Neural cell (in vitro differentiated cells): ENCODE measurements at regions not wholly inside any gene's neighbourhood (a gene's known extent, or its start where the extent isn't known, plus 50 kb on each side); places are given as distances from the start of the nearest gene placed in this dataset.

Experiments used
- H2AFZ ChIP-seq: fragments of 200-600, 300-800 bp; sonication (generic), shearing (Covaris generic); 2 replicates; pipeline ENCODE4 v1.6.0; 2014; ENCODE audit warnings: low read depth, mild to moderate bottlenecking, antibody characterized with exemption, low read length, moderate library complexity
- H3F3A ChIP-seq: fragments of 200-600 bp; shearing (Covaris generic); 2 replicates; pipeline ENCODE4 v1.6.1; 2016; ENCODE audit warnings: mild to moderate bottlenecking, moderate library complexity, mixed read lengths, antibody characterized with exemption, low read length; ENCODE audit not compliant: insufficient read depth, poor library complexity, severe bottlenecking
- H3K27ac ChIP-seq: fragments of 200-600, 300-800 bp; sonication (generic), shearing (Covaris generic); 2 replicates; pipeline ENCODE4 v1.5.1; 2014; ENCODE audit warnings: mild to moderate bottlenecking, low read length, moderate library complexity
- H3K27me3 ChIP-seq: fragments of 300-800, 200-600 bp; sonication (generic), shearing (Covaris generic); 2 replicates; pipeline ENCODE4 v1.6.0; 2014; ENCODE audit warnings: mild to moderate bottlenecking, low read depth, low read length, moderate library complexity; ENCODE audit not compliant: insufficient read depth
- H3K36me3 ChIP-seq: fragments of 300-800, 200-600 bp; sonication (generic), shearing (Covaris generic); 2 replicates; pipeline ENCODE4 v1.5.1; 2014; ENCODE audit warnings: mild to moderate bottlenecking, antibody characterized with exemption, low read length, moderate library complexity; ENCODE audit not compliant: insufficient read depth
- H3K4me2 ChIP-seq: fragments of 300-800, 200-600 bp; sonication (generic), shearing (Covaris generic); 2 replicates; pipeline ENCODE4 v1.6.0; 2014; ENCODE audit warnings: mild to moderate bottlenecking, low read length
- H3K4me3 ChIP-seq: fragments of 300-800, 200-600 bp; sonication (generic), shearing (Covaris generic); 2 replicates; pipeline ENCODE4 v1.5.1; 2014; ENCODE audit warnings: mild to moderate bottlenecking, low read length, moderate library complexity
- H3K79me2 ChIP-seq: fragments of 200-600 bp; shearing (Covaris generic); replicated peaks from 2 replicates; pipeline ENCODE4 v1.6.0; 2014; ENCODE audit warnings: mild to moderate bottlenecking, low read length, moderate library complexity; ENCODE audit not compliant: insufficient read depth
- H3K9ac ChIP-seq: fragments of 300-800, 200-600 bp; sonication (generic), shearing (Covaris generic); 2 replicates; pipeline ENCODE4 v1.6.1; 2016; ENCODE audit warnings: mild to moderate bottlenecking, low read length, mixed read lengths
- H3K9me2 ChIP-seq: fragments of 200-600 bp; shearing (Covaris generic); 2 replicates; pipeline ENCODE4 v1.6.1; 2016; ENCODE audit warnings: mild to moderate bottlenecking, low read length, mixed read lengths; ENCODE audit not compliant: insufficient read depth
- H3K9me3 ChIP-seq: fragments of 200-600, 300-800 bp; sonication (generic), shearing (Covaris generic); 2 replicates; pipeline ENCODE4 v1.6.1; 2016; ENCODE audit warnings: mild to moderate bottlenecking, mixed run types, low read length, moderate library complexity, mixed read lengths
- H4K20me1 ChIP-seq: fragments of 200-600 bp; shearing (Covaris generic); 2 replicates; pipeline ENCODE4 v1.6.1; 2016; ENCODE audit warnings: mild to moderate bottlenecking, mixed run types; ENCODE audit not compliant: insufficient read depth
- EP300 ChIP-seq: fragments of 450-650 bp; conservative IDR thresholded peaks from 2 replicates; pipeline ENCODE4 v1.6.1; 2014; ENCODE audit warnings: antibody characterized with exemption, mild to moderate bottlenecking, moderate library complexity; ENCODE audit not compliant: poor library complexity, severe bottlenecking
- EZH2 ChIP-seq: fragments of 200-600, 300-800 bp; shearing (Covaris generic), sonication (generic); IDR thresholded peaks from 2 replicates; pipeline ENCODE4 v1.6.1; 2014; ENCODE audit warnings: antibody characterized with exemption, low read length, borderline replicate concordance, mild to moderate bottlenecking; ENCODE audit not compliant: insufficient read depth, poor library complexity, severe bottlenecking
- MXI1 ChIP-seq: fragments of 450-650 bp; conservative IDR thresholded peaks from 2 replicates; pipeline ENCODE4 v1.6.1; 2014; ENCODE audit warnings: antibody characterized with exemption, mild to moderate bottlenecking; ENCODE audit not compliant: poor library complexity, severe bottlenecking
- POLR2AphosphoS5 ChIP-seq: IDR thresholded peaks from 2 replicates; pipeline ENCODE4 v1.6.1; 2012
- RAD21 ChIP-seq: fragments of 450-650 bp; conservative IDR thresholded peaks from 2 replicates; pipeline ENCODE4 v1.6.1; 2014; ENCODE audit warnings: antibody characterized with exemption, mild to moderate bottlenecking, moderate library complexity
- REST ChIP-seq: IDR thresholded peaks from 2 replicates; pipeline ENCODE4 v1.6.1; 2012; ENCODE audit warnings: borderline replicate concordance
- SMC3 ChIP-seq: fragments of 450-650 bp; conservative IDR thresholded peaks from 2 replicates; pipeline ENCODE4 v1.6.1; 2014; ENCODE audit warnings: antibody characterized with exemption, mild to moderate bottlenecking, moderate library complexity; ENCODE audit not compliant: poor library complexity
- TAF1 ChIP-seq: IDR thresholded peaks from 2 replicates; pipeline ENCODE4 v1.6.1; 2012; ENCODE audit warnings: low read depth
- TF ChIP-seq, protein P1 (sequence below): fragments of 450-650 bp; IDR thresholded peaks from 2 replicates; pipeline ENCODE4 v1.5.1; 2014; ENCODE audit warnings: antibody characterized with exemption, mild to moderate bottlenecking, moderate library complexity; ENCODE audit not compliant: poor library complexity, severe bottlenecking

- H4K20me1 ChIP-seq: no peaks in the 10 kb centered on the region
- no peaks in the 10 kb centered on the region for H3F3A ChIP-seq
- no peak overlapping the region for H3K4me3 ChIP-seq
- H3K4me2 ChIP-seq: no peak overlapping the region
- no peaks in the 10 kb centered on the region for H3K36me3 ChIP-seq
- H3K9me3 ChIP-seq: no peaks in the 10 kb centered on the region
- no peak for TF ChIP-seq SMC3
- TF ChIP-seq EZH2: no peak
- TF ChIP-seq REST: no peak
- TF ChIP-seq RAD21: no peak
- TF ChIP-seq POLR2AphosphoS5: no peak
- no peak for TF ChIP-seq TAF1
- TF ChIP-seq MXI1: no peak
- TF ChIP-seq EP300: no peak
- TF ChIP-seq, protein P1, sequence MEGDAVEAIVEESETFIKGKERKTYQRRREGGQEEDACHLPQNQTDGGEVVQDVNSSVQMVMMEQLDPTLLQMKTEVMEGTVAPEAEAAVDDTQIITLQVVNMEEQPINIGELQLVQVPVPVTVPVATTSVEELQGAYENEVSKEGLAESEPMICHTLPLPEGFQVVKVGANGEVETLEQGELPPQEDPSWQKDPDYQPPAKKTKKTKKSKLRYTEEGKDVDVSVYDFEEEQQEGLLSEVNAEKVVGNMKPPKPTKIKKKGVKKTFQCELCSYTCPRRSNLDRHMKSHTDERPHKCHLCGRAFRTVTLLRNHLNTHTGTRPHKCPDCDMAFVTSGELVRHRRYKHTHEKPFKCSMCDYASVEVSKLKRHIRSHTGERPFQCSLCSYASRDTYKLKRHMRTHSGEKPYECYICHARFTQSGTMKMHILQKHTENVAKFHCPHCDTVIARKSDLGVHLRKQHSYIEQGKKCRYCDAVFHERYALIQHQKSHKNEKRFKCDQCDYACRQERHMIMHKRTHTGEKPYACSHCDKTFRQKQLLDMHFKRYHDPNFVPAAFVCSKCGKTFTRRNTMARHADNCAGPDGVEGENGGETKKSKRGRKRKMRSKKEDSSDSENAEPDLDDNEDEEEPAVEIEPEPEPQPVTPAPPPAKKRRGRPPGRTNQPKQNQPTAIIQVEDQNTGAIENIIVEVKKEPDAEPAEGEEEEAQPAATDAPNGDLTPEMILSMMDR: no peak
- H3K27me3 ChIP-seq: no peaks in the 10 kb centered on the region
- H3K27ac ChIP-seq: no peak overlapping the region
- no peak overlapping the region for H2AFZ ChIP-seq
- H3K9me2 ChIP-seq: no peaks in the 10 kb centered on the region
- H3K79me2 ChIP-seq: no peaks in the 10 kb centered on the region
- H3K9ac ChIP-seq: no peak overlapping the region
Observed at GRCh38 chr6:134657343-134657742, 292.6 kb downstream of the ALDH8A1 start.

GRCh38 chr6:134654751-134655150 lies 295.1 kb downstream of the ALDH8A1 start:
- Histone ChIP-seq H2AFZ (no peak overlapping the region), H3K9me3 (no peaks in the 10 kb centered on the region), H3K4me3 (no peak overlapping the region), H3K79me2 (no peaks in the 10 kb centered on the region), H3F3A (no peaks in the 10 kb centered on the region), H3K9me2 (no peaks in the 10 kb centered on the region), H3K36me3 (no peaks in the 10 kb centered on the region), H3K9ac (no peak overlapping the region), H3K27ac (no peak overlapping the region), H4K20me1 (no peaks in the 10 kb centered on the region), H3K27me3 (no peaks in the 10 kb centered on the region), H3K4me2 (no peak overlapping the region)
- no peak for TF ChIP-seq EZH2
- TF ChIP-seq, protein P1: no peak
